GM10266 (cell line): ENCODE measurements at regions not wholly inside any gene's neighbourhood (a gene's known extent, or its start where the extent isn't known, plus 50 kb on each side); places are given as distances from the start of the nearest gene placed in this dataset.

Experiments
- DNase-seq: peaks from one replicate; pipeline ENCODE4 v3.0.0; 2012; ENCODE audit errors: extremely low spot score
- CTCF ChIP-seq: IDR thresholded peaks from 2 replicates; pipeline ENCODE4 v1.5.1; 2012; ENCODE audit warnings: mild to moderate bottlenecking, low read depth; ENCODE audit not compliant: control insufficient read depth, insufficient read depth; ENCODE audit errors: missing control alignments

GRCh38 chr14:83816761-83817160, 1713.2 kb upstream of the FLRT2 start:
- no peak for DNase-seq
- no peak for TF ChIP-seq CTCF

GRCh38 chr14:83825843-83826242, 1704.1 kb upstream of the FLRT2 start:
- TF ChIP-seq CTCF, result no peak
- no peak for DNase-seq

GRCh38 chr14:83826838-83827237, 1703.1 kb upstream of the FLRT2 start:
- no peak for TF ChIP-seq CTCF
- no peak for DNase-seq

- no peak for TF ChIP-seq CTCF
- DNase-seq, result no peak
These were observed 1702.6 kb upstream of the FLRT2 start for GRCh38 chr14:83827383-83827782.

GRCh38 chr14:83828406-83828805, 1701.5 kb upstream of the FLRT2 start:
- DNase-seq, result no peak
- no peak for TF ChIP-seq CTCF

GRCh38 chr14:83830316-83830715, 1699.6 kb upstream of the FLRT2 start:
- no peak for TF ChIP-seq CTCF
- DNase-seq, result no peak

- DNase-seq, result no peak
- TF ChIP-seq CTCF, result no peak
These were observed 1691.7 kb upstream of the FLRT2 start for GRCh38 chr14:83838226-83838625.
